DND-41 (cell line): ENCODE measurements at regions not wholly inside any gene's neighbourhood (a gene's known extent, or its start where the extent isn't known, plus 50 kb on each side); places are given as distances from the start of the nearest gene placed in this dataset.

ENCODE experiments used
- EZH2 ChIP-seq: IDR thresholded peaks from 3 replicates; pipeline ENCODE4 v1.6.1; 2012; ENCODE audit warnings: borderline replicate concordance, low read depth, mild to moderate bottlenecking, moderate library complexity, low read length, inconsistent platforms; ENCODE audit not compliant: severe bottlenecking
- TF ChIP-seq, protein P1 (sequence below): IDR thresholded peaks from 2 replicates; pipeline ENCODE4 v1.5.1; 2012; ENCODE audit warnings: borderline replicate concordance, low read length, moderate library complexity, mild to moderate bottlenecking; ENCODE audit not compliant: poor library complexity, severe bottlenecking; ENCODE audit errors: extremely low read depth

DNA sequence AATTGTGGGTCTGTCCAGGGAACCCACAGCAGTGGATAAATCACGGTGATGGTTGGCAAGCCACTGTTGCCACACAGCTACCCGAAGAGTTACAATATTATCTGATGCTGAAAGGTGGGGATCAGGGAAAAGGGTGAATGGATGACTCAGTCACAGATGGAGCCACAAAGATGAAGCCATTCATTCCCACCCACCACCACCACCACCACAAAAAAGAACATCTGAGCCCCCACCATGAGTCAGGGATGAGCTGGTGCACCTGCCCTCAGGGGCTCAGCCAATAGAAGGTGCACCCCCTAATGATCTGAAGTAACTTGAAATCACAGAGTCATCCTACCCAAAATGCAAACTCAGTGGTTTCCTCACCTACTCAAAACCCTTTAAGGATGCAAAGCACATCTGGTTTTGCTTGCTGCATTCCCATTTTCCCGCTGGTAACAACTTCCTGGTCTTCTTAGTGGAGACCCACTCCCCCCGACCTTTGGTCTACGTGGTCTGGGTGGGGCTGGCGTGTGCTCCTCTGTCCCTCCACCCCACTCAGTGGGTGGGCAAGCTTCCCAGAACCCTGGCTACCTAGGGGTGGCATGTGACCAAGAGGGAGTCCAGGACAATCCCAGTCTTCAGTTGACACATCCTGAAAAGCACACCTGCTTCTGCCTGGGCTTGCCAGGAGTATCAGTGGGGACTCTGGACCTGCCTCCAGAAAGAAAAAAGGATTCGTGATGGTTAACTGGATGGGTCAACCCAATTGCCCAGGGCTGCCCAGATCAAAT is 125.5 kb downstream of the ANKRD60 start:
- TF ChIP-seq, protein P1, sequence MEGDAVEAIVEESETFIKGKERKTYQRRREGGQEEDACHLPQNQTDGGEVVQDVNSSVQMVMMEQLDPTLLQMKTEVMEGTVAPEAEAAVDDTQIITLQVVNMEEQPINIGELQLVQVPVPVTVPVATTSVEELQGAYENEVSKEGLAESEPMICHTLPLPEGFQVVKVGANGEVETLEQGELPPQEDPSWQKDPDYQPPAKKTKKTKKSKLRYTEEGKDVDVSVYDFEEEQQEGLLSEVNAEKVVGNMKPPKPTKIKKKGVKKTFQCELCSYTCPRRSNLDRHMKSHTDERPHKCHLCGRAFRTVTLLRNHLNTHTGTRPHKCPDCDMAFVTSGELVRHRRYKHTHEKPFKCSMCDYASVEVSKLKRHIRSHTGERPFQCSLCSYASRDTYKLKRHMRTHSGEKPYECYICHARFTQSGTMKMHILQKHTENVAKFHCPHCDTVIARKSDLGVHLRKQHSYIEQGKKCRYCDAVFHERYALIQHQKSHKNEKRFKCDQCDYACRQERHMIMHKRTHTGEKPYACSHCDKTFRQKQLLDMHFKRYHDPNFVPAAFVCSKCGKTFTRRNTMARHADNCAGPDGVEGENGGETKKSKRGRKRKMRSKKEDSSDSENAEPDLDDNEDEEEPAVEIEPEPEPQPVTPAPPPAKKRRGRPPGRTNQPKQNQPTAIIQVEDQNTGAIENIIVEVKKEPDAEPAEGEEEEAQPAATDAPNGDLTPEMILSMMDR, result no peak
- no peak for TF ChIP-seq EZH2
